Neural crest cell (in vitro differentiated cells): ENCODE measurements at regions not wholly inside any gene's neighbourhood (a gene's known extent, or its start where the extent isn't known, plus 50 kb on each side); places are given as distances from the start of the nearest gene placed in this dataset.

ENCODE experiments used
- DNase-seq: peaks from one replicate; pipeline ENCODE4 v3.0.0; 2021; ENCODE audit warnings: low read depth, mixed read lengths, low spot score
- H3K27ac Mint-ChIP-seq: one replicate; pipeline ENCODE4 v1.8.0; 2021; ENCODE audit warnings: mild to moderate bottlenecking, mixed read lengths; ENCODE audit not compliant: unreplicated experiment
- H3K27me3 Mint-ChIP-seq: 2 replicates; pipeline ENCODE4 v1.8.0; 2021; ENCODE audit warnings: low read depth, mild to moderate bottlenecking, mixed read lengths
- H3K36me3 Mint-ChIP-seq: 2 replicates; pipeline ENCODE4 v1.8.0; 2021; ENCODE audit warnings: low read depth, mild to moderate bottlenecking, mixed read lengths
- H3K4me1 Mint-ChIP-seq: 2 replicates; pipeline ENCODE4 v1.8.0; 2021; ENCODE audit warnings: mixed read lengths
- H3K4me3 Mint-ChIP-seq: one replicate; pipeline ENCODE4 v1.8.0; 2021; ENCODE audit warnings: mild to moderate bottlenecking, mixed read lengths
- H3K9me3 Mint-ChIP-seq: 2 replicates; pipeline ENCODE4 v1.8.0; 2021; ENCODE audit warnings: mixed read lengths
- TF ChIP-seq, protein P1 (sequence below): fragments of 200-600 bp; sonication (generic); conservative IDR thresholded peaks from 2 replicates; pipeline ENCODE4 v1.5.0; 2021; ENCODE audit warnings: antibody characterized with exemption, mild to moderate bottlenecking

- DNase-seq, result no peak
- H3K4me1 Mint-ChIP-seq, result peaks cover 8% of the 10 kb centered on the region
- H3K27me3 Mint-ChIP-seq, result no peaks in the 10 kb centered on the region
- no peak overlapping the region for H3K4me3 Mint-ChIP-seq
- TF ChIP-seq, protein P1, sequence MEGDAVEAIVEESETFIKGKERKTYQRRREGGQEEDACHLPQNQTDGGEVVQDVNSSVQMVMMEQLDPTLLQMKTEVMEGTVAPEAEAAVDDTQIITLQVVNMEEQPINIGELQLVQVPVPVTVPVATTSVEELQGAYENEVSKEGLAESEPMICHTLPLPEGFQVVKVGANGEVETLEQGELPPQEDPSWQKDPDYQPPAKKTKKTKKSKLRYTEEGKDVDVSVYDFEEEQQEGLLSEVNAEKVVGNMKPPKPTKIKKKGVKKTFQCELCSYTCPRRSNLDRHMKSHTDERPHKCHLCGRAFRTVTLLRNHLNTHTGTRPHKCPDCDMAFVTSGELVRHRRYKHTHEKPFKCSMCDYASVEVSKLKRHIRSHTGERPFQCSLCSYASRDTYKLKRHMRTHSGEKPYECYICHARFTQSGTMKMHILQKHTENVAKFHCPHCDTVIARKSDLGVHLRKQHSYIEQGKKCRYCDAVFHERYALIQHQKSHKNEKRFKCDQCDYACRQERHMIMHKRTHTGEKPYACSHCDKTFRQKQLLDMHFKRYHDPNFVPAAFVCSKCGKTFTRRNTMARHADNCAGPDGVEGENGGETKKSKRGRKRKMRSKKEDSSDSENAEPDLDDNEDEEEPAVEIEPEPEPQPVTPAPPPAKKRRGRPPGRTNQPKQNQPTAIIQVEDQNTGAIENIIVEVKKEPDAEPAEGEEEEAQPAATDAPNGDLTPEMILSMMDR, result no peak
- H3K27ac Mint-ChIP-seq, result peak overlapping the region; percentile 46
- H3K36me3 Mint-ChIP-seq, result no peaks in the 10 kb centered on the region
- H3K9me3 Mint-ChIP-seq, result no peaks in the 10 kb centered on the region
Observed at GRCh38 chr5:39502704-39503103, 77.9 kb upstream of the DAB2 start.

DNA sequence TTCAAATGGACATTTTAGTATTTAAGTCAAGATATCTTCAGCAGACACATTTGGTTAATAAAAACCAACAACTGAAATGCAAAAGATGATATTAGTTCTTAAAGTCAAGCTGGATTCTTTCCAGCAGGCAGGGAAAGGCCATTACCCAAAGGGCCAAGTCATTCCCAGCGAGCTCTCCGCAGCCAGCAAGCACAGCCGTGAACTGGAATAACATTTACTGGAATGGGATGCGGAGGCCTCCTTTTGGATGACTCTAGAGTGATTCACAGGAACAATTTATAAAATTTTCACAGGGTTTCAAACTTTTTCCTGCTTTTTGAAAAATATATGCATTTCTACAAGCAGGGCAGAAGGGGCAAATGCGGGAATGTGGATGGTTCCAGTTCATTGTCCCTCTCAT is 76.6 kb upstream of the DAB2 start:
- H3K36me3 Mint-ChIP-seq, result no peaks in the 10 kb centered on the region
- no peak overlapping the region for H3K27ac Mint-ChIP-seq

DNA sequence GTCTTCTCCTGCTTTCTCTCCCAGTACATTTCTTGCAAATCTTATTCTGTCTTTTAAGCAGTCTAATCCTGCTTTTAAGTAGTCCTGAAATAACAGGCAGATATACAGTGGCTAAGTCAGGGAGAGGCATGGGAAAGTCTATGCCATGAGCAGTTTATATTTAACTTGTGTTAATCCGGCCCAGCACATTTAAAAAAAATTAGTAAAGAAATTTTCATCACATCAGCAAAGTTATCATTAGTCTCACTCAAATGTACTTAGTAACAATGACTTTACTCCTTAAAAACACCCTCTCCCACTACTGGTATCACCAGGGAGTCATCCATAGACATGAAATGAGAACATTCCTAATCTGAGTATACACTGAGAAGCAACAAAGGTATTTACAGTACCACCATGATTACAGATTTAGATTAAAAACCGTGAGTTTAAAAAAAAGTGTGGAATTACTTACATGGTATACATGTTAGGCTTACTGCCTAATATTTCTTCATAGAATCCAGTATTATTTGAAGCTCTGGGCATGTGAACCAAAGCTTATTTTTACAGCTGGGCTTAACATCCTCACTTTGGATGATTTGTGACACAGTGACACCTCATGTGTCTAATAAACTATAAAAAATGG is 75.9 kb upstream of the DAB2 start:
- no peaks in the 10 kb centered on the region for H3K27me3 Mint-ChIP-seq
- DNase-seq, result no peak
- peaks cover 4% of the 10 kb centered on the region for H3K4me1 Mint-ChIP-seq
- no peak overlapping the region for H3K4me3 Mint-ChIP-seq
- TF ChIP-seq, protein P1, result no peak
- no peak overlapping the region for H3K27ac Mint-ChIP-seq
- H3K9me3 Mint-ChIP-seq, result no peaks in the 10 kb centered on the region
- H3K36me3 Mint-ChIP-seq, result no peaks in the 10 kb centered on the region

More for the DNA sequence above, 76.6 kb upstream of the DAB2 start:
- DNase-seq, result no peak
- no peak overlapping the region for H3K4me3 Mint-ChIP-seq
- TF ChIP-seq, protein P1, result no peak
- no peaks in the 10 kb centered on the region for H3K27me3 Mint-ChIP-seq
- H3K4me1 Mint-ChIP-seq, result peaks cover 4% of the 10 kb centered on the region
- no peaks in the 10 kb centered on the region for H3K9me3 Mint-ChIP-seq

DNA sequence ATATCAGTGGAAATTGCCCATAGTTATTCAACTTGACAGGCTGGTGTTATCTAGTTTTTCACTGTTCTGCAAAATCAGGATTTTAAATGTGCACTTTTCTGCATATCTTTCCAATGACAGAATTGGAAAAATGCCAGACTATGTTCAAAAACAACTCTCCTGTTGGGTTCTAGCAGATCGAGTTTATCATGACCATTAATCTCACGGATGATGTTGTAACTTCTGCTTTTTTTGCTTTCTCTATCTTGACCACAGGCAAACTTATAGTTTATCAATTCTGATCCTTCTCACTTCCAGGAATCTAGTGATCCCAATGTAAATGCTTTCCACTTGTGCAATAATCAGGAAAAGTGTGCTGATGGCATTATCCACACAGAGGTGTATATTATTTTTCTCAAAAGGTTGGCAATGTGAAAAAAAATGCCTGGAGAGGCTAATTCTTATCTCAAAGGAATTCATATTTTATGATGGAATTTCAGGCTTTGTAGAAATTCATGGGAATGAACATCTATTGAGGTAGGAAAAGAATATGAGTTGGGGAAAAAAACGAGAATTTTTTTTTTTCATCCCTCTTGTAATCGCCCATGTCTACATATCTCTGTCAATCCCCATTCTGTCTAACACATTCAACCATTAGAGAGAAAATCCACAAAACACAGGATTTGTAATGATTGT is 73.6 kb upstream of the DAB2 start:
- Mint-ChIP-seq H3K4me1 (peaks cover 4% of the 10 kb centered on the region), H3K9me3 (no peaks in the 10 kb centered on the region), H3K4me3 (no peak overlapping the region)

GRCh38 chr5:39497322-39497721 is 72.5 kb upstream of the DAB2 start:
- no peaks in the 10 kb centered on the region for H3K9me3 Mint-ChIP-seq

More for the DNA sequence above, 73.6 kb upstream of the DAB2 start:
- Mint-ChIP-seq H3K27me3 (no peaks in the 10 kb centered on the region), H3K27ac (no peak overlapping the region), H3K36me3 (no peaks in the 10 kb centered on the region)
- TF ChIP-seq, protein P1, result no peak
- DNase-seq, result no peak

More at GRCh38 chr5:39497322-39497721, 72.5 kb upstream of the DAB2 start:
- no peak for DNase-seq
- no peaks in the 10 kb centered on the region for H3K27me3 Mint-ChIP-seq
- H3K4me1 Mint-ChIP-seq, result peaks cover 4% of the 10 kb centered on the region
- H3K4me3 Mint-ChIP-seq, result no peak overlapping the region
- TF ChIP-seq, protein P1, result no peak
- H3K36me3 Mint-ChIP-seq, result no peaks in the 10 kb centered on the region
- no peak overlapping the region for H3K27ac Mint-ChIP-seq
